ENCODE measurements at regions not wholly inside any gene's neighbourhood (a gene's known extent, or its start where the extent isn't known, plus 50 kb on each side); places are given as distances from the start of the nearest gene placed in this dataset.

DNA sequence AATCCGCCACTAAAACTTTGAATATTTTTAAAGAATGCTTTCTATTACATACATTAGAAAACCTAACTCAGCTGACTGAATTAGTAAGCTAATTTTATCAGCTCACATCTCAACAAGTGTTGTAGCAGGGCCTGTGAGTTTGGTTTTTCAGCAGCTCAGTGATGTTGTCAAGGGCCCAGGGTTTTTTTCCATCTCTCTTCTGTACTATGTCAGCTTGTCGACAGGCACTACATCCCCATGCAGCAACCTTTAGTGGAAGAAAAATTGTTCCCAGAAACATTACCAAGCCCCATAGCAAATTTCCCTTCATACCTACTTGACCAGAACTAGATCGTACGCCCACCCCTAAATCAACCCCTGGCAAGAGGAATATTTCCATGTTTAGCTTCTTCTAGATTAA, 170.3 kb upstream of the TNFAIP3 start:
- peaks cover 5% of the 10 kb centered on the region for H3K4me1 ChIP-seq (ENCODE audit: control insufficient read depth, insufficient read depth, low read length)
- no peak overlapping the region for H3K4me3 ChIP-seq (ENCODE audit: low read depth, low read length)
- no peak overlapping the region for H3K9ac ChIP-seq (ENCODE audit: low read depth, low read length)
- H3K9me3 ChIP-seq (ENCODE audit: control insufficient read depth, insufficient read depth, low read length) = no peaks in the 10 kb centered on the region
- no peaks in the 10 kb centered on the region for H3K27me3 ChIP-seq (ENCODE audit: control insufficient read depth, insufficient read depth, low read length)
- no peaks in the 10 kb centered on the region for H3K36me3 ChIP-seq (ENCODE audit: control insufficient read depth, insufficient read depth, low read length)

GRCh38 chr6:137697267-137697938, 169.7 kb upstream of the TNFAIP3 start:
- H3K9ac ChIP-seq (ENCODE audit: low read depth, low read length) = no peak overlapping the region
- no peaks in the 10 kb centered on the region for H3K27me3 ChIP-seq (ENCODE audit: control insufficient read depth, insufficient read depth, low read length)
- peaks cover 5% of the 10 kb centered on the region for H3K4me1 ChIP-seq (ENCODE audit: control insufficient read depth, insufficient read depth, low read length)
- no peaks in the 10 kb centered on the region for H3K36me3 ChIP-seq (ENCODE audit: control insufficient read depth, insufficient read depth, low read length)
- H3K4me3 ChIP-seq (ENCODE audit: low read depth, low read length) = no peak overlapping the region
- no peaks in the 10 kb centered on the region for H3K9me3 ChIP-seq (ENCODE audit: control insufficient read depth, insufficient read depth, low read length)

- peaks cover 5% of the 10 kb centered on the region for H3K4me1 ChIP-seq (ENCODE audit: control insufficient read depth, insufficient read depth, low read length)
- no peaks in the 10 kb centered on the region for H3K27me3 ChIP-seq (ENCODE audit: control insufficient read depth, insufficient read depth, low read length)
- no peaks in the 10 kb centered on the region for H3K36me3 ChIP-seq (ENCODE audit: control insufficient read depth, insufficient read depth, low read length)
- H3K9ac ChIP-seq (ENCODE audit: low read depth, low read length) = no peak overlapping the region
- no peak overlapping the region for H3K4me3 ChIP-seq (ENCODE audit: low read depth, low read length)
- H3K9me3 ChIP-seq (ENCODE audit: control insufficient read depth, insufficient read depth, low read length) = no peaks in the 10 kb centered on the region
Measured at GRCh38 chr6:137698636-137699030, 168.4 kb upstream of the TNFAIP3 start.

- Histone ChIP-seq H3K27me3 (ENCODE audit: control insufficient read depth, insufficient read depth, low read length) (no peaks in the 10 kb centered on the region), H3K9me3 (ENCODE audit: control insufficient read depth, insufficient read depth, low read length) (no peaks in the 10 kb centered on the region), H3K36me3 (ENCODE audit: control insufficient read depth, insufficient read depth, low read length) (no peaks in the 10 kb centered on the region), H3K4me3 (ENCODE audit: low read depth, low read length) (no peak overlapping the region), H3K4me1 (ENCODE audit: control insufficient read depth, insufficient read depth, low read length) (peaks cover 5% of the 10 kb centered on the region), H3K9ac (ENCODE audit: low read depth, low read length) (no peak overlapping the region)
Measured at GRCh38 chr6:137699031-137699683, 167.9 kb upstream of the TNFAIP3 start.

DNA sequence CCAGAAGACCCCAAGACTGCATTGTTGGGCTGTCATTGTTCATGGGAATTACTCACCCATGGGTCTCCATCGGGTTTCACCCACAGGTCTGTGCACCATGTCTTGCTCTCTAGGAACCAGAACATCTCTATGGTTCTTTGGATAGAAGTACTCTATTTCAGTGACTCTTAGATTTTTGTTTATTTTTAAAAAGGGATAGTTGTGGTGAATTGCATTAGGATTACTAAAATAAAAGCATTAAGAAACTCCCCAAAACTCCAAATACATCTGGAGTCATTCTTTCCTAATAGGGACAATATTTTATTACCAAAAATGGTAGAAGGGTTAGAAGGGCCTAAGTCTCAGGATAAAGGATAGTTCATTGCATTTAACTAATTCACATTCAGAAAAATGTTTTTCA, 166.9 kb upstream of the TNFAIP3 start:
- no peak overlapping the region for H3K4me3 ChIP-seq (ENCODE audit: low read depth, low read length)
- no peaks in the 10 kb centered on the region for H3K27me3 ChIP-seq (ENCODE audit: control insufficient read depth, insufficient read depth, low read length)
- H3K36me3 ChIP-seq (ENCODE audit: control insufficient read depth, insufficient read depth, low read length) = no peaks in the 10 kb centered on the region
- peaks cover 5% of the 10 kb centered on the region for H3K4me1 ChIP-seq (ENCODE audit: control insufficient read depth, insufficient read depth, low read length)
- H3K9ac ChIP-seq (ENCODE audit: low read depth, low read length) = no peak overlapping the region
- H3K9me3 ChIP-seq (ENCODE audit: control insufficient read depth, insufficient read depth, low read length) = no peaks in the 10 kb centered on the region

- Histone ChIP-seq H3K27me3 (ENCODE audit: control insufficient read depth, insufficient read depth, low read length) (no peaks in the 10 kb centered on the region), H3K4me1 (ENCODE audit: control insufficient read depth, insufficient read depth, low read length) (peaks cover 5% of the 10 kb centered on the region), H3K9ac (ENCODE audit: low read depth, low read length) (no peak overlapping the region), H3K4me3 (ENCODE audit: low read depth, low read length) (no peak overlapping the region), H3K36me3 (ENCODE audit: control insufficient read depth, insufficient read depth, low read length) (no peaks in the 10 kb centered on the region), H3K9me3 (ENCODE audit: control insufficient read depth, insufficient read depth, low read length) (no peaks in the 10 kb centered on the region)
Measured at GRCh38 chr6:137700751-137701477, 166.1 kb upstream of the TNFAIP3 start.

DNA sequence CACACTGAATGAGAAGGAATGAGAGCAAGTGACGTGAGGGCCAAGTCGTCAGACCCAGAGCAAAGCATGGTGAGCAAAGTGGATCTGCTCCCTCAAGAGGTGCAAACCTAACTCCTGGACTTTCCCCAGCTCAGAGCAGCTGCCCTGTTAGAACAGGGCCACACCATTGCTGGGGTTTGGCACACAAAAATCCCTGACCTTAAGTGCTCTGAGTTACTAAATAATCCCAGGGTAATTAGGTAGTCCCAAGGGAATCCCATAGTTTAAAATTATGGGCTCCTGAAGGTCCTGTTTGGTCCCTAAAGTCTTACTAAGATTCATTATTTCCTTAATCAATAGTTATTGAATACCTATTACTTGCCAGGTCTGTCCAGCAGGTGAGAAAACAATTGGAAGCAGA, 165.1 kb upstream of the TNFAIP3 start:
- Histone ChIP-seq H3K9me3 (ENCODE audit: control insufficient read depth, insufficient read depth, low read length) (no peaks in the 10 kb centered on the region), H3K4me3 (ENCODE audit: low read depth, low read length) (no peak overlapping the region), H3K36me3 (ENCODE audit: control insufficient read depth, insufficient read depth, low read length) (no peaks in the 10 kb centered on the region), H3K4me1 (ENCODE audit: control insufficient read depth, insufficient read depth, low read length) (peaks cover 5% of the 10 kb centered on the region), H3K27me3 (ENCODE audit: control insufficient read depth, insufficient read depth, low read length) (no peaks in the 10 kb centered on the region), H3K9ac (ENCODE audit: low read depth, low read length) (no peak overlapping the region)

- Histone ChIP-seq H3K9ac (ENCODE audit: low read depth, low read length) (no peak overlapping the region), H3K4me3 (ENCODE audit: low read depth, low read length) (no peak overlapping the region), H3K9me3 (ENCODE audit: control insufficient read depth, insufficient read depth, low read length) (no peaks in the 10 kb centered on the region), H3K4me1 (ENCODE audit: control insufficient read depth, insufficient read depth, low read length) (no peaks in the 10 kb centered on the region), H3K36me3 (ENCODE audit: control insufficient read depth, insufficient read depth, low read length) (no peaks in the 10 kb centered on the region), H3K27me3 (ENCODE audit: control insufficient read depth, insufficient read depth, low read length) (no peaks in the 10 kb centered on the region)
Measured at GRCh38 chr6:137702791-137703424, 164.2 kb upstream of the TNFAIP3 start.

- Histone ChIP-seq H3K9ac (ENCODE audit: low read depth, low read length) (no peak overlapping the region), H3K27me3 (ENCODE audit: control insufficient read depth, insufficient read depth, low read length) (no peaks in the 10 kb centered on the region), H3K9me3 (ENCODE audit: control insufficient read depth, insufficient read depth, low read length) (no peaks in the 10 kb centered on the region), H3K4me1 (ENCODE audit: control insufficient read depth, insufficient read depth, low read length) (no peaks in the 10 kb centered on the region), H3K4me3 (ENCODE audit: low read depth, low read length) (no peak overlapping the region), H3K36me3 (ENCODE audit: control insufficient read depth, insufficient read depth, low read length) (no peaks in the 10 kb centered on the region)
Measured at GRCh38 chr6:137704802-137705159, 162.3 kb upstream of the TNFAIP3 start.

- no peak overlapping the region for H3K9ac ChIP-seq (ENCODE audit: low read depth, low read length)
- H3K36me3 ChIP-seq (ENCODE audit: control insufficient read depth, insufficient read depth, low read length) = no peaks in the 10 kb centered on the region
- H3K4me1 ChIP-seq (ENCODE audit: control insufficient read depth, insufficient read depth, low read length) = no peaks in the 10 kb centered on the region
- no peaks in the 10 kb centered on the region for H3K27me3 ChIP-seq (ENCODE audit: control insufficient read depth, insufficient read depth, low read length)
- no peaks in the 10 kb centered on the region for H3K9me3 ChIP-seq (ENCODE audit: control insufficient read depth, insufficient read depth, low read length)
- no peak overlapping the region for H3K4me3 ChIP-seq (ENCODE audit: low read depth, low read length)
Measured at GRCh38 chr6:137705160-137706082, 161.6 kb upstream of the TNFAIP3 start.

DNA sequence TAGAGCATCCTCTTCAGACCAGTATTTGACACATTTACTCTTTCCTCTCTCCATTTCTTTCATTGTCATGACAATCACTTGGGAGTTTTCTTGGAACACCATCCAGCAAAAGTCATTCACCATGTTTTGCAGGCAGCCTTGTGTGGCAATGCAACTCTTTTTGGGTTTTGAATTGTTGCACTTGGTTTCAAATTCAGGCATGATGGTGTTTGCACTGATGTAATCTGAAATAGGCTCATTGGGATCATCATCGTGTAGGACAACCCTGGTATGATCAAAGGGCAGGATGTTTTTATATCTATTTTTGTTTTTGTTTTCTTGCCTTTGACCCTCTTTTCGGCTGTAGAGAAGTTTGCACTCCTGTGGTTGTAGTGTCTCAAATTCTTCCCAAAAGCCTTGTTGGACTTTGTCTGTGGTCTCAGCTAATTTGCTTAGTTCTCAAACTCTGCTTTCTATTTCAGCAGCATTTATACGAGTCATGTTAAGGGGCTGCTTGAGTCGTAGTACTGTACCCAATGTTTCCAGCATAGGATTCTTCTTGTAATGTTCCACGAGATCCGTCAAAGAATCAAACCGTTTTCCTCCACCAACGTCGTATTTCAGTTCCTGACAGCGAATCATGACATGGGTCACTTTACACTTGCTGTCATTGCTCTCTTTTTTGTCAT, 160.8 kb upstream of the TNFAIP3 start:
- Histone ChIP-seq H3K4me3 (ENCODE audit: low read depth, low read length) (no peak overlapping the region), H3K27me3 (ENCODE audit: control insufficient read depth, insufficient read depth, low read length) (no peaks in the 10 kb centered on the region), H3K36me3 (ENCODE audit: control insufficient read depth, insufficient read depth, low read length) (no peaks in the 10 kb centered on the region), H3K9ac (ENCODE audit: low read depth, low read length) (no peak overlapping the region), H3K4me1 (ENCODE audit: control insufficient read depth, insufficient read depth, low read length) (no peaks in the 10 kb centered on the region), H3K9me3 (ENCODE audit: control insufficient read depth, insufficient read depth, low read length) (no peaks in the 10 kb centered on the region)

All from iPS-15b (cell line).